MM.1S (cell line): ENCODE measurements at regions not wholly inside any gene's neighbourhood (a gene's known extent, or its start where the extent isn't known, plus 50 kb on each side); places are given as distances from the start of the nearest gene placed in this dataset.

Experiments used
- DNase-seq: peaks from one replicate; pipeline ENCODE4 v3.0.0-alpha.2; 2015
- H2AFZ ChIP-seq: fragments of 300-600 bp; sonication (generic); 2 replicates; pipeline ENCODE4 v1.6.0; 2016; ENCODE audit warnings: antibody characterized with exemption, low read length
- H3F3A ChIP-seq: fragments of 300-600 bp; sonication (generic); 2 replicates; pipeline ENCODE4 v1.6.1; 2016; ENCODE audit warnings: mild to moderate bottlenecking, antibody characterized with exemption, low read length, moderate library complexity, mixed read lengths; ENCODE audit not compliant: insufficient read depth
- H3K27ac ChIP-seq: fragments of 300-600 bp; sonication (generic); 2 replicates; pipeline ENCODE4 v1.5.1; 2016; ENCODE audit warnings: mild to moderate bottlenecking, low read length
- H3K27me3 ChIP-seq: fragments of 300-600 bp; sonication (generic); replicated peaks from 2 replicates; pipeline ENCODE4 v1.6.0; 2016; ENCODE audit warnings: low read length; ENCODE audit not compliant: insufficient read depth
- H3K36me3 ChIP-seq: fragments of 300-600 bp; sonication (generic); replicated peaks from 2 replicates; pipeline ENCODE4 v1.6.1; 2016; ENCODE audit warnings: mild to moderate bottlenecking, low read length, mixed read lengths; ENCODE audit not compliant: insufficient read depth
- H3K4me1 ChIP-seq: fragments of 300-600 bp; sonication (generic); 2 replicates; pipeline ENCODE4 v1.6.1; 2016; ENCODE audit warnings: low read length, mixed read lengths
- H3K4me2 ChIP-seq: fragments of 300-600 bp; sonication (generic); 2 replicates; pipeline ENCODE4 v1.6.0; 2016; ENCODE audit warnings: low read depth, low read length
- H3K4me3 ChIP-seq: fragments of 300-600 bp; sonication (generic); 2 replicates; pipeline ENCODE4 v1.5.1; 2016; ENCODE audit warnings: low read length, mixed read lengths
- H3K79me2 ChIP-seq: fragments of 300-600 bp; sonication (generic); 2 replicates; pipeline ENCODE4 v1.6.1; 2016; ENCODE audit warnings: mixed run types, low read length, mixed read lengths
- H3K9ac ChIP-seq: fragments of 300-600 bp; sonication (generic); 2 replicates; pipeline ENCODE4 v1.6.1; 2016; ENCODE audit warnings: low read length, mixed read lengths
- H3K9me2 ChIP-seq: fragments of 300-600 bp; sonication (generic); replicated peaks from 2 replicates; pipeline ENCODE4 v1.6.1; 2016; ENCODE audit warnings: mild to moderate bottlenecking, low read length, mixed read lengths; ENCODE audit not compliant: insufficient read depth
- H3K9me3 ChIP-seq: fragments of 300-600 bp; sonication (generic); replicated peaks from 2 replicates; pipeline ENCODE4 v1.6.1; 2016; ENCODE audit warnings: mild to moderate bottlenecking, low read length, mixed read lengths; ENCODE audit not compliant: insufficient read depth
- H4K20me1 ChIP-seq: fragments of 300-600 bp; sonication (generic); 2 replicates; pipeline ENCODE4 v1.6.1; 2016; ENCODE audit warnings: mild to moderate bottlenecking, low read length, moderate library complexity, mixed read lengths; ENCODE audit not compliant: insufficient read depth
- EZH2 ChIP-seq: fragments of 300-600 bp; sonication (generic); optimal IDR thresholded peaks from 2 replicates; pipeline ENCODE3; 2017; ENCODE audit warnings: low read depth, mild to moderate bottlenecking, antibody characterized with exemption, low read length, mixed read lengths
- EZH2phosphoT487 ChIP-seq: fragments of 300-600 bp; sonication (generic); IDR thresholded peaks from 2 replicates; pipeline ENCODE4 v1.6.1; 2018; ENCODE audit warnings: antibody characterized with exemption, low read length
- TF ChIP-seq, protein P1 (sequence below): fragments of 300-600 bp; sonication (generic); IDR thresholded peaks from 2 replicates; pipeline ENCODE4 v1.5.1; 2016; ENCODE audit warnings: antibody characterized with exemption, low read length, mixed read lengths

DNA sequence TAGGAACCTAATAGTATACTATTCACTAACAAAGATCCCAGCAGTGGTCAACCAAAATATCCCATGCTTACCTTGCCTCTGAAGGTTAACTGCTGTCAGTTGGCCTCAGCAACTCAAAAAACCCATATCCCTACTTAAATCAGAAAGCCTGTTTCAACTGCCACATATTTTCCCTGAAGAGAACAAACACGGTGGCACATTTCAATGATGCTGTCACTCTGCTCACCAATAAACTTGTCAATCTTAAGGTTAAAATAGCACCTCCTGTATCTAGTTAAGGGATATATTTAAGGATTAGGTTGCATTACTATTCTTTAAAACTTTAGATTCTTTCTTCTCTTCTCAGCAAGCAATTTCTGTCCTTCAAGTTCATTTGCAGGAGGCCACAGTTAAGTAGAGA, 986.9 kb downstream of the CDH18 start:
- no peaks in the 10 kb centered on the region for H3F3A ChIP-seq
- H3K4me1 ChIP-seq: no peaks in the 10 kb centered on the region
- no peak for DNase-seq
- H3K27me3 ChIP-seq: no peaks in the 10 kb centered on the region
- H3K27ac ChIP-seq: no peak overlapping the region
- no peaks in the 10 kb centered on the region for H3K9me3 ChIP-seq
- H3K79me2 ChIP-seq: no peaks in the 10 kb centered on the region
- no peak overlapping the region for H3K4me3 ChIP-seq
- no peaks in the 10 kb centered on the region for H4K20me1 ChIP-seq
- H3K9me2 ChIP-seq: no peaks in the 10 kb centered on the region
- H2AFZ ChIP-seq: no peak overlapping the region
- no peaks in the 10 kb centered on the region for H3K36me3 ChIP-seq
- no peak overlapping the region for H3K9ac ChIP-seq
- no peak for TF ChIP-seq EZH2
- TF ChIP-seq, protein P1, sequence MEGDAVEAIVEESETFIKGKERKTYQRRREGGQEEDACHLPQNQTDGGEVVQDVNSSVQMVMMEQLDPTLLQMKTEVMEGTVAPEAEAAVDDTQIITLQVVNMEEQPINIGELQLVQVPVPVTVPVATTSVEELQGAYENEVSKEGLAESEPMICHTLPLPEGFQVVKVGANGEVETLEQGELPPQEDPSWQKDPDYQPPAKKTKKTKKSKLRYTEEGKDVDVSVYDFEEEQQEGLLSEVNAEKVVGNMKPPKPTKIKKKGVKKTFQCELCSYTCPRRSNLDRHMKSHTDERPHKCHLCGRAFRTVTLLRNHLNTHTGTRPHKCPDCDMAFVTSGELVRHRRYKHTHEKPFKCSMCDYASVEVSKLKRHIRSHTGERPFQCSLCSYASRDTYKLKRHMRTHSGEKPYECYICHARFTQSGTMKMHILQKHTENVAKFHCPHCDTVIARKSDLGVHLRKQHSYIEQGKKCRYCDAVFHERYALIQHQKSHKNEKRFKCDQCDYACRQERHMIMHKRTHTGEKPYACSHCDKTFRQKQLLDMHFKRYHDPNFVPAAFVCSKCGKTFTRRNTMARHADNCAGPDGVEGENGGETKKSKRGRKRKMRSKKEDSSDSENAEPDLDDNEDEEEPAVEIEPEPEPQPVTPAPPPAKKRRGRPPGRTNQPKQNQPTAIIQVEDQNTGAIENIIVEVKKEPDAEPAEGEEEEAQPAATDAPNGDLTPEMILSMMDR: no peak
- no peak for TF ChIP-seq EZH2phosphoT487
- H3K4me2 ChIP-seq: no peak overlapping the region

DNA sequence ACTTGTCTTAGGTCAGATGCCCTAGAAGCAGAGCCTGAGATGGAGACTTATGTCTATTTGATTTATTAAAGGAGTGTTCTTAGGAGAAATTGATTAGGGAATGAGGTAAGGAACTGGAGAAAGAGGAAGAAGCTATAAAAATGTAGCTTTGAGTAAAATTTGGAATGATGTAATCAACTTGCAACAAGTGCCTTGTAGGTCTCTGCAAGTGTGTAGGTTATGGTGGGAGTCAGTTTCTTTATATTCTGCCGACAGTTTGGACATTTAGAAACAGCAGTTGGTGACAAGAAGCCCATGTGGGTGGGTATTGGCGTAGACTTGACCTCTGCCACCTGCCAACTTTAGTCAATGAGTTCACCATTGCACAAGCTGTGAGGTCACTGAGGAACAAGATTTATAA, 986.5 kb downstream of the CDH18 start:
- Histone ChIP-seq H3K9ac (no peak overlapping the region), H3K9me2 (no peaks in the 10 kb centered on the region), H3F3A (no peaks in the 10 kb centered on the region), H3K4me3 (no peak overlapping the region), H2AFZ (no peak overlapping the region), H3K36me3 (no peaks in the 10 kb centered on the region), H3K79me2 (no peaks in the 10 kb centered on the region), H3K27me3 (no peaks in the 10 kb centered on the region), H3K4me1 (no peaks in the 10 kb centered on the region), H3K4me2 (no peak overlapping the region), H3K9me3 (no peaks in the 10 kb centered on the region), H4K20me1 (no peaks in the 10 kb centered on the region), H3K27ac (no peak overlapping the region)
- no peak for DNase-seq
- no peak for TF ChIP-seq EZH2
- TF ChIP-seq, protein P1: no peak
- no peak for TF ChIP-seq EZH2phosphoT487

DNA sequence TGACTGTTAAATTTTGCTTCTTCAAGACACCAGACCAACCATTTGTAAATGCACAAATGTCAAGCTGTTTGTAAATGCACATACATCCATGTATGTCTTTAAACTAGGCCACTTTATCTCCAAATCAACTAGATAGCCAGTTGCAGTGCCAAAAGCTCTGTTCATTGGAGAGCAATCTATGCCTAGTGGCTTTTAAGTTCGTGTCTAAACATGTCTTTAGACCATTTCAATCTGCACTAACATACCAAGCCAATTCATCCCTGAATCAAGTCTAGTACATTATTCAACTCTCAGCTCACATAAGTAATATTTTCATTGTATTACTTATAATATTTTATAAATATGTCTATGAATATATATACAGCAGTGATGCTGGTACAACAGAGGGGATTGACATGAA, 985.9 kb downstream of the CDH18 start:
- H3K4me3 ChIP-seq: no peak overlapping the region
- no peak overlapping the region for H2AFZ ChIP-seq
- H3K9me3 ChIP-seq: no peaks in the 10 kb centered on the region
- DNase-seq: no peak
- H3K4me2 ChIP-seq: no peak overlapping the region
- no peaks in the 10 kb centered on the region for H3K9me2 ChIP-seq
- no peak overlapping the region for H3K9ac ChIP-seq
- H3K79me2 ChIP-seq: no peaks in the 10 kb centered on the region
- no peaks in the 10 kb centered on the region for H3F3A ChIP-seq
- TF ChIP-seq EZH2 (no peak), EZH2phosphoT487 (no peak)
- TF ChIP-seq, protein P1: no peak
- no peaks in the 10 kb centered on the region for H4K20me1 ChIP-seq
- no peaks in the 10 kb centered on the region for H3K36me3 ChIP-seq
- H3K4me1 ChIP-seq: no peaks in the 10 kb centered on the region
- no peak overlapping the region for H3K27ac ChIP-seq
- H3K27me3 ChIP-seq: no peaks in the 10 kb centered on the region

DNA sequence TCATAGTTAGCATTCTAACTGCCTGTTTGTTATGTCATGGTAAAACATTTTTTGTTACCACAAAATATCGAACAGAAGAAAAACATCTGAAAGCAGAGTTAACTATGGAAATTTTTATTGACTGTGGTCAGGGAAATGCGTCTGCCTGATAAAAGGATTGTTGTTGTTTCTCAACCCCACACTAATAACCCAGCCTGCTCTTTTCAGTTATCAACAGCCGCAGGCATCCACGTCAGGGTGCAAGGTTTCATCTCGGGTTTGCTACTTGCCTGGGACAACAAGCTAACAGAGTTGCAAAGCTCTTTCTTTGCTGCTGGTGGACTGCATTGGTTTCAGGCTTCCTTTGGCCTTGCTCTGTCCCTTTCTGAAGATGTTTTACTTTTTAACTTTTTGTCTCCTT, 969.2 kb downstream of the CDH18 start:
- Histone ChIP-seq H3K9ac (no peak overlapping the region), H3K9me2 (no peaks in the 10 kb centered on the region), H3K36me3 (no peaks in the 10 kb centered on the region), H3K4me2 (no peak overlapping the region), H2AFZ (no peak overlapping the region), H3K79me2 (no peaks in the 10 kb centered on the region), H3K9me3 (no peaks in the 10 kb centered on the region), H3F3A (no peaks in the 10 kb centered on the region), H3K27me3 (no peaks in the 10 kb centered on the region), H4K20me1 (no peaks in the 10 kb centered on the region), H3K4me1 (no peaks in the 10 kb centered on the region), H3K27ac (peak overlapping the region; percentile 6; the same call in 1 of the 2 replicates), H3K4me3 (no peak overlapping the region; the same call in 1 of the 2 replicates)
- DNase-seq: peak; percentile 12
- TF ChIP-seq, protein P1: no peak
- no peak for TF ChIP-seq EZH2
- no peak for TF ChIP-seq EZH2phosphoT487
